Liver (tissue), 8 donors: ENCODE measurements at regions not wholly inside any gene's neighbourhood (a gene's known extent, or its start where the extent isn't known, plus 50 kb on each side); places are given as distances from the start of the nearest gene placed in this dataset.

Source experiments
- DNase-seq: peaks from one replicate; pipeline ENCODE4 v3.0.0-alpha.2; 2017; ENCODE audit warnings: low spot score
- H3K27ac ChIP-seq, 2 donors: one replicate each; pipeline ENCODE4 v1.7.0; 2013; ENCODE audit warnings: inconsistent platforms in 2 of 2, low read length in 2 of 2, control low read depth in 1 of 2, low read depth in 1 of 2, mild to moderate bottlenecking in 1 of 2
- H3K27me3 ChIP-seq, 4 donors: one replicate each; pipeline versions ENCODE4 v1.6.1 to v1.7.0; 2013; ENCODE audit warnings: low read length in 3 of 4, inconsistent platforms in 1 of 4, mild to moderate bottlenecking in 1 of 4, moderate library complexity in 1 of 4; ENCODE audit not compliant: control insufficient read depth in 4 of 4, insufficient read depth in 4 of 4
- H3K36me3 ChIP-seq, 4 donors: one replicate each; pipeline versions ENCODE4 v1.6.1 to v1.7.0; 2013; ENCODE audit warnings: low read length in 3 of 4, mild to moderate bottlenecking in 3 of 4, low read depth in 1 of 4, moderate library complexity in 1 of 4; ENCODE audit not compliant: control insufficient read depth in 4 of 4, insufficient read depth in 3 of 4
- H3K4me1 ChIP-seq, 4 donors: one replicate each; pipeline versions ENCODE4 v1.6.1 to v1.7.0; 2013; ENCODE audit warnings: low read length in 3 of 4, mild to moderate bottlenecking in 3 of 4, moderate library complexity in 1 of 4; ENCODE audit not compliant: control insufficient read depth in 4 of 4, insufficient read depth in 4 of 4
- H3K4me3 ChIP-seq, 3 donors: one replicate each; pipeline versions ENCODE4 v1.6.1 to v1.7.0; 2013; ENCODE audit warnings: low read length in 3 of 3, control low read depth in 1 of 3, low read depth in 1 of 3, mild to moderate bottlenecking in 1 of 3
- H3K9ac ChIP-seq, 2 donors: one replicate each; pipeline ENCODE4 v1.7.0; 2013; ENCODE audit warnings: low read length in 2 of 2, mild to moderate bottlenecking in 2 of 2, moderate library complexity in 2 of 2, control low read depth in 1 of 2, low read depth in 1 of 2
- H3K9me3 ChIP-seq, 4 donors: one replicate each; pipeline versions ENCODE4 v1.6.1 to v1.7.0; 2013; ENCODE audit warnings: low read length in 3 of 4; ENCODE audit not compliant: control insufficient read depth in 4 of 4
- CTCF ChIP-seq: fragments of 150-350 bp; IDR thresholded peaks from 2 replicates; pipeline ENCODE4 v1.5.1; 2017; ENCODE audit warnings: improper control_type of control experiment, low read depth, low read length; ENCODE audit not compliant: missing input control
- EGR1 ChIP-seq, 2 donors: IDR thresholded peaks; 2 replicates each; pipeline ENCODE4 v1.6.1; 2016 to 2018; ENCODE audit warnings: antibody characterized with exemption in 2 of 2, low read depth in 2 of 2
- FOXA2 ChIP-seq: IDR thresholded peaks from 2 replicates; pipeline ENCODE4 v1.6.1; 2016; ENCODE audit warnings: antibody characterized with exemption
- GABPA ChIP-seq, 2 donors: IDR thresholded peaks in 1 of 2; conservative IDR thresholded peaks in 1 of 2; 2 replicates each; pipeline ENCODE4 v1.6.1; 2016; ENCODE audit warnings: antibody characterized with exemption in 2 of 2, mild to moderate bottlenecking in 1 of 2, moderate library complexity in 1 of 2
- HNF4A ChIP-seq, 2 donors: conservative IDR thresholded peaks; 2 replicates each; pipeline ENCODE4 v1.6.1; 2016; ENCODE audit warnings: antibody characterized with exemption in 2 of 2, mild to moderate bottlenecking in 2 of 2
- HNF4G ChIP-seq: IDR thresholded peaks from 2 replicates; pipeline ENCODE4 v1.6.1; 2016; ENCODE audit warnings: antibody characterized with exemption
- MAX ChIP-seq: IDR thresholded peaks from 2 replicates; pipeline ENCODE4 v1.6.1; 2016; ENCODE audit warnings: antibody characterized with exemption
- NR2F2 ChIP-seq: IDR thresholded peaks from 2 replicates; pipeline ENCODE4 v1.6.1; 2016; ENCODE audit warnings: antibody characterized with exemption
- RAD21 ChIP-seq, 2 donors: IDR thresholded peaks; 2 replicates each; pipeline ENCODE4 v1.6.1; 2016; ENCODE audit warnings: antibody characterized with exemption in 2 of 2, mild to moderate bottlenecking in 2 of 2
- RXRA ChIP-seq, 2 donors: IDR thresholded peaks; 2 replicates each; pipeline ENCODE4 v1.6.1; 2017 to 2018; ENCODE audit warnings: antibody characterized with exemption in 2 of 2, mild to moderate bottlenecking in 1 of 2
- SP1 ChIP-seq: IDR thresholded peaks from 2 replicates; pipeline ENCODE4 v1.6.1; 2018; ENCODE audit warnings: antibody characterized with exemption, mild to moderate bottlenecking
- TAF1 ChIP-seq: conservative IDR thresholded peaks from 2 replicates; pipeline ENCODE4 v1.6.1; 2016; ENCODE audit warnings: antibody characterized with exemption, mild to moderate bottlenecking
- YY1 ChIP-seq: IDR thresholded peaks from 2 replicates; pipeline ENCODE4 v1.6.1; 2016; ENCODE audit warnings: antibody characterized with exemption, mild to moderate bottlenecking
- WGBS: extraction: QIAGEN DNeasy Blood & Tissue Kit; methylation state at CpG from one replicate; pipeline ENCODE4 v1.1.7; 2013; 5-methylcytosine and 5-hydroxymethylcytosine counted together
- TF ChIP-seq, protein P1 (sequence below): IDR thresholded peaks from 2 replicates; pipeline ENCODE4 v1.6.1; 2016; ENCODE audit warnings: antibody characterized with exemption
- donor health status: healthy.
- donor health status: healthy.
- donor health status: healthy.
- donor health status: healthy.
- donor health status: healthy.

GRCh38 chr15:66852064-66852905 lies 150.2 kb downstream of the SMAD6 start:
- WGBS: 91% methylated on average over 25 of the region's 25 CpGs
- Histone ChIP-seq H3K4me1 (peaks cover 1 to 9% (median 2%) of the 10 kb centered on the region in 4 donors), H3K4me3 (no peak overlapping the region), H3K9ac (no peak overlapping the region), H3K9me3 (no peaks in the 10 kb centered on the region), H3K27me3 (no peaks in the 10 kb centered on the region), H3K36me3 (no peaks in the 10 kb centered on the region), H3K27ac (no peak overlapping the region)
- peak; percentile 32 for DNase-seq
- TF ChIP-seq SP1 (no peak), EGR1 (IDR thresholded peaks at IDR 0.05; ENCODE audit: low read depth in 2 of 2) (no peak), HNF4A (conservative IDR thresholded peaks at IDR 0.05) (no peak), YY1 (no peak), GABPA (IDR thresholded peaks at IDR 0.05 in 1 of 2, conservative IDR thresholded peaks at IDR 0.05 in 1 of 2) (no peak), RAD21 (IDR thresholded peaks at IDR 0.05) (no peak), RXRA (IDR thresholded peaks at IDR 0.05) (no peak)
- TF ChIP-seq, protein P1, sequence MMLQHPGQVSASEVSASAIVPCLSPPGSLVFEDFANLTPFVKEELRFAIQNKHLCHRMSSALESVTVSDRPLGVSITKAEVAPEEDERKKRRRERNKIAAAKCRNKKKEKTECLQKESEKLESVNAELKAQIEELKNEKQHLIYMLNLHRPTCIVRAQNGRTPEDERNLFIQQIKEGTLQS: no peak

DNA sequence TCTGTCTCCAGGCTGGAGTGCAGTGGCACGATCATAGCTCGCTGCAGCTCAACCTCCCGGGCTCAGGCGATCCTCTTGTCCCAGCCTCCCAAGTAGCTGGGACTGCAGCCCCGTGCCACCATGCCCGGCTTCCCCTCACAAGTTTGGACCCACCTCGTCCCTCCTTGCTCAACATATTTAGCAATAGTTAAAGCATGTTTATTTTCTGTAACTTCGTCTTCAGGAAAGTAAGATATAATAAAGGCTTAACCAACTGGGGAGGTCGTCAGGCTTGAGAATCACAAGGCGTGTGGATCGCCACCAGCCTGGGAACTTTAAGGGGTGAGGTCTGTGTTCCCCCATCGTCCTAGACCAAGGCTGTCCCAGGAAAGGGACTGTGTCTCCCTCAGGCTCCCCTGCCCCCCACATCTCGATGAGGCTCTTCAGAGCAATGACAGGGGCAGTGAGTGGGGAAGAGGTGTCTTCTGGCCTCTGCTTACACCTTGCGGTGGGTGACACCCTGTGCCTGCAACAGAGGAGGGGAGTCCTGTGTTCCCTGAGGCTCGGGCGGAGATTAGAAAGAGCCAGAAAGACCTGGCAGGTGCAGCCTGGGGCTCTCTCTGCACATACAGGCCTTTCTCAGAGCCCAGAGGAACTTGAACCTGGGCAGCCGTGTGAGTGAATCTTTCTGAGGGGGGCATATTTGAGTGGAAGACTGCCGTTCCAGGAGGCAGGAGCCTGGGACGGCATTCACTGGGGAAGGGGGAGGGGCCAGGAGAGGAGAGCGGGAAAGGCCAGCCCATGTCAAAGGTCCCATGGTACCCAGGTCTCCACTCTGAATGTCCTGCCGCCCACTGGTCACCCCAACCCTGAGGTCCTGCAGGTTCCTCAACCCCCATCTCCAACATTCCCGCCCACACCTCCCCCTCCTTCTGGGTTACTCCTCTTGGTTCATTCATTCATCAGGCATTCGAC lies 152.3 kb downstream of the SMAD6 start:
- H3K9me3 ChIP-seq: no peaks in the 10 kb centered on the region
- H3K36me3 ChIP-seq: no peaks in the 10 kb centered on the region
- no peak overlapping the region for H3K4me3 ChIP-seq
- H3K27me3 ChIP-seq: no peaks in the 10 kb centered on the region
- H3K9ac ChIP-seq: no peak overlapping the region
- TF ChIP-seq SP1: no peak
- TF ChIP-seq FOXA2: no peak
- TF ChIP-seq YY1: no peak
- no peak for TF ChIP-seq HNF4G
- TF ChIP-seq GABPA (IDR thresholded peaks at IDR 0.05 in 1 of 2, conservative IDR thresholded peaks at IDR 0.05 in 1 of 2): no peak
- TF ChIP-seq RXRA (IDR thresholded peaks at IDR 0.05): no peak
- TF ChIP-seq CTCF: no peak
- TF ChIP-seq NR2F2: no peak
- TF ChIP-seq, protein P1: no peak
- TF ChIP-seq RAD21 (IDR thresholded peaks at IDR 0.05): no peak
- TF ChIP-seq MAX: no peak
- TF ChIP-seq TAF1: no peak
- peak; percentile 31 for DNase-seq
- no peak overlapping the region for H3K27ac ChIP-seq
- peaks cover 1 to 9% (median 2%) of the 10 kb centered on the region in 4 donors for H3K4me1 ChIP-seq
- WGBS: 78% methylated on average over 23 of the region's 23 CpGs
